CD14-positive monocyte (primary cell): ENCODE measurements at regions not wholly inside any gene's neighbourhood (a gene's known extent, or its start where the extent isn't known, plus 50 kb on each side); places are given as distances from the start of the nearest gene placed in this dataset.

Source experiments
- DNase-seq, 3 donors: peaks; one replicate each; pipeline ENCODE4 v3.0.0-alpha.2; 2011 to 2022
- H2AFZ ChIP-seq: 2 replicates; pipeline ENCODE4 v1.6.0; 2012; ENCODE audit warnings: mild to moderate bottlenecking, low read depth, low read length, inconsistent platforms; ENCODE audit not compliant: insufficient read depth, poor library complexity, severe bottlenecking
- H3K27ac ChIP-seq, 2 donors: 1 replicate in 1 of 2; 2 replicates in 1 of 2; pipeline ENCODE4 v1.5.1; 2012 to 2013; ENCODE audit warnings: low read length in 2 of 2, control low read depth in 1 of 2, inconsistent platforms in 1 of 2, low read depth in 1 of 2, mild to moderate bottlenecking in 1 of 2
- H3K27me3 ChIP-seq, 2 donors: one replicate each; pipeline versions ENCODE4 v1.6.0 to v1.6.1; 2011 to 2013; ENCODE audit warnings: low read length in 2 of 2; ENCODE audit not compliant: control insufficient read depth in 2 of 2, insufficient read depth in 2 of 2
- H3K36me3 ChIP-seq, 2 donors: replicated peaks in 1 of 2; 1 replicate in 1 of 2; 2 replicates in 1 of 2; pipeline versions ENCODE4 v1.5.1 to v1.6.1; 2012 to 2013; ENCODE audit warnings: low read length in 2 of 2, control low read depth in 1 of 2, inconsistent platforms in 1 of 2, mild to moderate bottlenecking in 1 of 2; ENCODE audit not compliant: insufficient read depth in 2 of 2, control insufficient read depth in 1 of 2
- H3K4me1 ChIP-seq, 2 donors: 1 replicate in 1 of 2; 2 replicates in 1 of 2; pipeline versions ENCODE4 v1.5.1 to v1.6.1; 2012 to 2013; ENCODE audit warnings: low read length in 2 of 2, control low read depth in 1 of 2, inconsistent platforms in 1 of 2, mild to moderate bottlenecking in 1 of 2, moderate library complexity in 1 of 2; ENCODE audit not compliant: insufficient read depth in 2 of 2, control insufficient read depth in 1 of 2
- H3K4me2 ChIP-seq: replicated peaks from 2 replicates; pipeline ENCODE3; 2012; ENCODE audit warnings: low read length, moderate library complexity, mild to moderate bottlenecking; ENCODE audit not compliant: poor library complexity, severe bottlenecking; ENCODE audit errors: extremely low read depth
- H3K4me3 ChIP-seq, 3 experiments: fragments of 200-600 bp in 1 of 3; sonication (generic) in 1 of 3; replicated peaks in 1 of 3; 1 replicate in 2 of 3; 2 replicates in 1 of 3; pipeline ENCODE4 v1.5.1; 2011 to 2013; ENCODE audit warnings: low read length in 3 of 3, mild to moderate bottlenecking in 3 of 3, control low read depth in 2 of 3, low read depth in 2 of 3, inconsistent platforms in 1 of 3, moderate library complexity in 1 of 3
- H3K79me2 ChIP-seq: 2 replicates; pipeline ENCODE4 v1.6.0; 2012; ENCODE audit warnings: mild to moderate bottlenecking, control low read depth, inconsistent platforms, low read length, moderate library complexity; ENCODE audit not compliant: insufficient read depth
- H3K9ac ChIP-seq: 2 replicates; pipeline ENCODE4 v1.6.0; 2017; ENCODE audit warnings: low read length, mild to moderate bottlenecking; ENCODE audit not compliant: insufficient read depth, poor library complexity, severe bottlenecking
- H3K9me3 ChIP-seq, 2 donors: replicated peaks in 1 of 2; 1 replicate in 1 of 2; 2 replicates in 1 of 2; pipeline versions ENCODE4 v1.5.1 to v1.6.1; 2012 to 2013; ENCODE audit warnings: low read length in 2 of 2, control low read depth in 1 of 2; ENCODE audit not compliant: control insufficient read depth in 1 of 2, insufficient read depth in 1 of 2
- H4K20me1 ChIP-seq: 2 replicates; pipeline ENCODE4 v1.6.0; 2012; ENCODE audit warnings: mild to moderate bottlenecking, low read length, control low read depth, moderate library complexity; ENCODE audit not compliant: insufficient read depth
- H3K27ac Mint-ChIP-seq, 7 donors: one replicate each; pipeline ENCODE4 v1.8.0; 2020; ENCODE audit warnings: mild to moderate bottlenecking in 7 of 7, mixed read lengths in 7 of 7, moderate library complexity in 6 of 7, inconsistent platforms in 2 of 7
- H3K27me3 Mint-ChIP-seq, 3 donors: one replicate each; pipeline ENCODE4 v1.8.0; 2021 to 2022; ENCODE audit warnings: low read depth in 3 of 3, mild to moderate bottlenecking in 3 of 3, mixed read lengths in 3 of 3, moderate library complexity in 3 of 3, inconsistent platforms in 1 of 3
- H3K36me3 Mint-ChIP-seq, 2 donors: one replicate each; pipeline ENCODE4 v1.8.0; 2020; ENCODE audit warnings: mixed read lengths in 2 of 2, inconsistent platforms in 1 of 2, mild to moderate bottlenecking in 1 of 2
- H3K4me1 Mint-ChIP-seq: one replicate; pipeline ENCODE4 v1.8.0; 2020; ENCODE audit warnings: mild to moderate bottlenecking, mixed read lengths
- H3K4me3 Mint-ChIP-seq, 2 donors: one replicate each; pipeline ENCODE4 v1.8.0; 2020; ENCODE audit warnings: mild to moderate bottlenecking in 2 of 2, mixed read lengths in 2 of 2, moderate library complexity in 1 of 2
- H3K9me3 Mint-ChIP-seq, 7 donors: one replicate each; pipeline ENCODE4 v1.8.0; 2020 to 2022; ENCODE audit warnings: mixed read lengths in 7 of 7, mild to moderate bottlenecking in 6 of 7, moderate library complexity in 6 of 7, inconsistent platforms in 2 of 7
- WGBS: methylation state at CpG from one replicate; pipeline ENCODE4 v1.1.5; 2013; ENCODE audit warnings: missing lambda C conversion rate; ENCODE audit not compliant: insufficient coverage; 5-methylcytosine and 5-hydroxymethylcytosine counted together
- intact Hi-C, 2 donors: fragments of 100-400 bp; cut with micrococcal nuclease; formaldehyde crosslinking; loops; one replicate each; pipeline versions ENCODE4 v1.15.0 to v1.15.1; 2023
- TF ChIP-seq, protein P1 (sequence below): fragments of 200-600 bp; IDR thresholded peaks from one replicate; pipeline ENCODE4 v1.8.0; 2022; ENCODE audit warnings: antibody characterized with exemption, mild to moderate bottlenecking

DNA sequence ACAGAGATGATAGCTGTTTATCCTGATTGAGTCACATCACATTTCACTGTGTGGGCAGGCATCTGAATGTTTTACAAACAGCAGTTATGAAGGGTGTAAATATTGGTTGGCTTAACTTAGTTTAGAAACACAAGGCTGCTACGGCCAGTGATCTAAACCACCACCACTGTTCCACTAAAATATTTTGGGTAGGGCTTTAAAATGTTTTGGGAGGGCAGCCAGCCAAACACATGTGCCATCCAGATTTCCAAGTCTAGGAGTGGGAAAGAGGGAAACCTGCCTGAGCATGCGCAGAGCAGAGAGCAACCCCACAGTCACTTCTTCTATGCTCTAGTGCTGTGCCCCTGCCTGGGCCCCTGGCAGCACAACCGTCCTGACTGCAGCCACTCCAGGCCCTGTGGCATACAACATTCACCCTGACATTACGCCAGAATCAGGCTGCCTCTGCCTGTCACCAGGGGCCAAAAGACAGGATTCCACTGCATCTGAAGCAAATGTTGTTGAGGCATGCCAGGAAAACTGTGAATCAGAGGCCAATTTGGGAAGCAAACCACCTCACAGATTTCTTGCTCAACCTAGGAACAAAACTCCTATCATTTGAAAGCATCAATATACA is 74.8 kb upstream of the COL5A2 start:
- DNase-seq, result no peak
- H3K27ac Mint-ChIP-seq, result no peak overlapping the region
- H3K4me3 Mint-ChIP-seq, result no peak overlapping the region
- Histone ChIP-seq H3K9me3 (peaks cover 0 to 2% of the 10 kb centered on the region in 2 donors), H3K4me2 (no peak overlapping the region), H3K27me3 (no peaks in the 10 kb centered on the region), H3K27ac (no peak overlapping the region), H3K4me3 (no peak overlapping the region), H3K4me1 (no peaks in the 10 kb centered on the region), H4K20me1 (no peaks in the 10 kb centered on the region), H3K9ac (no peak overlapping the region), H2AFZ (no peak overlapping the region), H3K79me2 (no peaks in the 10 kb centered on the region), H3K36me3 (no peaks in the 10 kb centered on the region)
- H3K36me3 Mint-ChIP-seq, result no peaks in the 10 kb centered on the region
- no peaks in the 10 kb centered on the region for H3K27me3 Mint-ChIP-seq
- WGBS, result 89% methylated on average over 2 of the region's 4 CpGs
- intact Hi-C loops, result no loop called here
- no peaks in the 10 kb centered on the region for H3K4me1 Mint-ChIP-seq
- H3K9me3 Mint-ChIP-seq, result peaks cover 0 to 6% (median 2%) of the 10 kb centered on the region in 7 donors
- TF ChIP-seq, protein P1, sequence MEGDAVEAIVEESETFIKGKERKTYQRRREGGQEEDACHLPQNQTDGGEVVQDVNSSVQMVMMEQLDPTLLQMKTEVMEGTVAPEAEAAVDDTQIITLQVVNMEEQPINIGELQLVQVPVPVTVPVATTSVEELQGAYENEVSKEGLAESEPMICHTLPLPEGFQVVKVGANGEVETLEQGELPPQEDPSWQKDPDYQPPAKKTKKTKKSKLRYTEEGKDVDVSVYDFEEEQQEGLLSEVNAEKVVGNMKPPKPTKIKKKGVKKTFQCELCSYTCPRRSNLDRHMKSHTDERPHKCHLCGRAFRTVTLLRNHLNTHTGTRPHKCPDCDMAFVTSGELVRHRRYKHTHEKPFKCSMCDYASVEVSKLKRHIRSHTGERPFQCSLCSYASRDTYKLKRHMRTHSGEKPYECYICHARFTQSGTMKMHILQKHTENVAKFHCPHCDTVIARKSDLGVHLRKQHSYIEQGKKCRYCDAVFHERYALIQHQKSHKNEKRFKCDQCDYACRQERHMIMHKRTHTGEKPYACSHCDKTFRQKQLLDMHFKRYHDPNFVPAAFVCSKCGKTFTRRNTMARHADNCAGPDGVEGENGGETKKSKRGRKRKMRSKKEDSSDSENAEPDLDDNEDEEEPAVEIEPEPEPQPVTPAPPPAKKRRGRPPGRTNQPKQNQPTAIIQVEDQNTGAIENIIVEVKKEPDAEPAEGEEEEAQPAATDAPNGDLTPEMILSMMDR, result no peak

DNA sequence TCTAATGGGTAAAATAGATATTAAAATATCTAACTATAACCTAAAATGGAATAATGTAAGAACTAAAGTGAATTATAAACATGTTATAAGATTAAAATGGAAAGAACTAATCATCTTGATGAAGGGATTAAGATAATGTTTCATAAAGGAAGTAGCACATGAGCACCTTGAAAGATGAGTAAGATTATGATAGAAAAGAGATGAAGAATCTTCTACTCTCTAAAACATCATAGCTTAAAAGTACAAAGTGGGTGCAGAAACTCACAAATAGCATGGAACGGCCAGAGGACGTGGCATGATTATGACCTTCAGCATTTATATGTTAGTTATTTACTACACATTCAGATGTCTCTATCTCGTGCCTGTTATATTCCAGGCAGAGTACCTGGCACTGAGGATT is 76.2 kb upstream of the COL5A2 start:
- no peak for DNase-seq
- Histone ChIP-seq H3K9ac (no peak overlapping the region), H3K36me3 (no peaks in the 10 kb centered on the region), H3K4me3 (no peak overlapping the region), H3K79me2 (no peaks in the 10 kb centered on the region), H2AFZ (no peak overlapping the region), H3K4me1 (no peaks in the 10 kb centered on the region), H3K27me3 (no peaks in the 10 kb centered on the region), H4K20me1 (no peaks in the 10 kb centered on the region), H3K9me3 (no peaks in the 10 kb centered on the region), H3K4me2 (no peak overlapping the region), H3K27ac (no peak overlapping the region)
- no peak overlapping the region for H3K4me3 Mint-ChIP-seq
- no CpG with 5 or more reads among the region's 3 CpGs for WGBS
- H3K36me3 Mint-ChIP-seq, result no peaks in the 10 kb centered on the region
- intact Hi-C loops, result no loop called here
- H3K27ac Mint-ChIP-seq, result no peak overlapping the region
- H3K9me3 Mint-ChIP-seq, result peaks cover 0 to 6% (median 2%) of the 10 kb centered on the region in 7 donors
- no peaks in the 10 kb centered on the region for H3K27me3 Mint-ChIP-seq
- TF ChIP-seq, protein P1, result no peak
- H3K4me1 Mint-ChIP-seq, result no peaks in the 10 kb centered on the region
